ENCODE measurements at regions not wholly inside any gene's neighbourhood (a gene's known extent, or its start where the extent isn't known, plus 50 kb on each side); places are given as distances from the start of the nearest gene placed in this dataset.

- no peaks in the 10 kb centered on the region for H3K4me1 Mint-ChIP-seq
- TF ChIP-seq CTCF (conservative IDR thresholded peaks at IDR 0.05) = no peak
- Histone ChIP-seq H3K27ac (ENCODE audit: low read depth, low read length) (no peak overlapping the region), H3K4me1 (ENCODE audit: control insufficient read depth, insufficient read depth, low read length) (no peaks in the 10 kb centered on the region), H3K4me3 (ENCODE audit: low read length) (no peak overlapping the region), H3K36me3 (ENCODE audit: control insufficient read depth, insufficient read depth, low read length) (no peaks in the 10 kb centered on the region), H3K9ac (ENCODE audit: extremely low read depth, low read length, poor library complexity, severe bottlenecking) (no peak overlapping the region), H3K9me3 (ENCODE audit: control insufficient read depth, low read length) (no peaks in the 10 kb centered on the region), H3K27me3 (ENCODE audit: control insufficient read depth, insufficient read depth, low read length, poor library complexity, severe bottlenecking) (no peaks in the 10 kb centered on the region)
- H3K4me3 Mint-ChIP-seq = no peak overlapping the region
- H3K27me3 Mint-ChIP-seq (ENCODE audit: insufficient read depth) = no peaks in the 10 kb centered on the region
- no peak overlapping the region for H3K27ac Mint-ChIP-seq
- no peak for DNase-seq
- no peaks in the 10 kb centered on the region for H3K36me3 Mint-ChIP-seq (ENCODE audit: low read depth)
- no peaks in the 10 kb centered on the region for H3K9me3 Mint-ChIP-seq
- WGBS, 2 experiments (ENCODE audit: insufficient coverage in 1 of 2, insufficient read length in 1 of 2) = 95% methylated on average over 7 to 8 of the region's 9 CpGs
Observed at GRCh38 chr16:77624085-77624484, 98.2 kb upstream of the NUDT7 start.

GRCh38 chr16:77636615-77637014 lies 85.7 kb upstream of the NUDT7 start:
- no peaks in the 10 kb centered on the region for H3K4me1 ChIP-seq (ENCODE audit: control insufficient read depth, insufficient read depth, low read length)
- H3K9ac ChIP-seq (ENCODE audit: extremely low read depth, low read length, poor library complexity, severe bottlenecking) = no peak overlapping the region
- H3K27me3 ChIP-seq (ENCODE audit: control insufficient read depth, insufficient read depth, low read length, poor library complexity, severe bottlenecking) = no peaks in the 10 kb centered on the region
- no peak overlapping the region for H3K27ac ChIP-seq (ENCODE audit: low read depth, low read length)
- peaks cover 3% of the 10 kb centered on the region for H3K27me3 Mint-ChIP-seq (ENCODE audit: insufficient read depth)
- no peak overlapping the region for H3K4me3 ChIP-seq (ENCODE audit: low read length)
- 88 to 97% methylated on average over 3 of the region's 3 CpGs for WGBS, 2 experiments (ENCODE audit: insufficient coverage in 1 of 2, insufficient read length in 1 of 2)
- H3K4me3 Mint-ChIP-seq = no peak overlapping the region
- H3K36me3 Mint-ChIP-seq (ENCODE audit: low read depth) = no peaks in the 10 kb centered on the region
- peak; percentile 34 for TF ChIP-seq CTCF (conservative IDR thresholded peaks at IDR 0.05)
- H3K9me3 Mint-ChIP-seq = no peaks in the 10 kb centered on the region
- no peaks in the 10 kb centered on the region for H3K36me3 ChIP-seq (ENCODE audit: control insufficient read depth, insufficient read depth, low read length)
- DNase-seq = no peak
- H3K27ac Mint-ChIP-seq = no peak overlapping the region
- H3K4me1 Mint-ChIP-seq = no peaks in the 10 kb centered on the region
- no peaks in the 10 kb centered on the region for H3K9me3 ChIP-seq (ENCODE audit: control insufficient read depth, low read length)

GRCh38 chr16:77637940-77638339 lies 84.4 kb upstream of the NUDT7 start:
- 84 to 86% methylated on average over 6 of the region's 6 CpGs for WGBS, 2 experiments (ENCODE audit: insufficient coverage in 1 of 2, insufficient read length in 1 of 2)
- no peaks in the 10 kb centered on the region for H3K36me3 Mint-ChIP-seq (ENCODE audit: low read depth)
- no peaks in the 10 kb centered on the region for H3K4me1 Mint-ChIP-seq
- DNase-seq = no peak
- no peak for TF ChIP-seq CTCF (conservative IDR thresholded peaks at IDR 0.05)
- H3K27me3 Mint-ChIP-seq (ENCODE audit: insufficient read depth) = peaks cover 3% of the 10 kb centered on the region
- Histone ChIP-seq H3K36me3 (ENCODE audit: control insufficient read depth, insufficient read depth, low read length) (no peaks in the 10 kb centered on the region), H3K4me1 (ENCODE audit: control insufficient read depth, insufficient read depth, low read length) (no peaks in the 10 kb centered on the region), H3K9ac (ENCODE audit: extremely low read depth, low read length, poor library complexity, severe bottlenecking) (no peak overlapping the region), H3K27ac (ENCODE audit: low read depth, low read length) (no peak overlapping the region), H3K27me3 (ENCODE audit: control insufficient read depth, insufficient read depth, low read length, poor library complexity, severe bottlenecking) (no peaks in the 10 kb centered on the region), H3K9me3 (ENCODE audit: control insufficient read depth, low read length) (no peaks in the 10 kb centered on the region), H3K4me3 (ENCODE audit: low read length) (no peak overlapping the region)
- no peak overlapping the region for H3K27ac Mint-ChIP-seq
- H3K9me3 Mint-ChIP-seq = no peaks in the 10 kb centered on the region
- H3K4me3 Mint-ChIP-seq = no peak overlapping the region
